A204.1 (cell line): ENCODE measurements at regions not wholly inside any gene's neighbourhood (a gene's known extent, or its start where the extent isn't known, plus 50 kb on each side); places are given as distances from the start of the nearest gene placed in this dataset.
"Not testable (repeated sequence)": the region's sequence is repeated elsewhere in the genome, so short reads cannot be mapped to it uniquely, and the experiment has no call there.

ENCODE experiments used
- FAIRE-seq: peaks from 2 replicates; lab custom pipeline; 2012; peaks lifted over from hg19 to GRCh38; lab: Jason Lieb, UNC

- no peak for FAIRE-seq
Measured at GRCh38 chr2:173468266-173468793, 113.7 kb downstream of the CDCA7 start.

- no peak for FAIRE-seq
Measured at GRCh38 chr2:173472112-173472511, 117.4 kb downstream of the CDCA7 start.

- FAIRE-seq: no peak
Measured at GRCh38 chr2:173483137-173483536, 128.5 kb downstream of the CDCA7 start.

GRCh38 chr2:173488861-173489260 is 134.2 kb downstream of the CDCA7 start:
- FAIRE-seq: no peak

- FAIRE-seq: no peak
Measured at GRCh38 chr2:173491418-173491817, 136.7 kb downstream of the CDCA7 start.

GRCh38 chr2:173493874-173494273 is 139.2 kb downstream of the CDCA7 start:
- FAIRE-seq: no peak

GRCh38 chr2:173496746-173497145 is 142.1 kb downstream of the CDCA7 start:
- FAIRE-seq: no peak

- no peak for FAIRE-seq
Measured at GRCh38 chr2:173500953-173501352, 146.3 kb downstream of the CDCA7 start.

GRCh38 chr2:173502296-173502695 is 147.6 kb downstream of the CDCA7 start:
- FAIRE-seq: no peak

- no peak for FAIRE-seq
Measured at GRCh38 chr2:173511357-173511756, 156.7 kb downstream of the CDCA7 start.

- no peak for FAIRE-seq
Measured at GRCh38 chr2:173511942-173512341, 157.3 kb downstream of the CDCA7 start.

- FAIRE-seq: no peak
Measured at GRCh38 chr2:173513107-173513727, 158.5 kb downstream of the CDCA7 start.

- no peak for FAIRE-seq
Measured at GRCh38 chr2:173520918-173521317, 166.2 kb downstream of the CDCA7 start.

GRCh38 chr2:173521450-173522192 is 166.9 kb downstream of the CDCA7 start:
- no peak for FAIRE-seq

GRCh38 chr2:173523497-173523896 is 168.8 kb downstream of the CDCA7 start:
- FAIRE-seq: no peak

GRCh38 chr2:173524256-173524955 is 169.7 kb downstream of the CDCA7 start:
- no peak for FAIRE-seq

- FAIRE-seq: not testable (repeated sequence)
Measured at GRCh38 chr2:173532732-173533531, 178.3 kb downstream of the CDCA7 start.

GRCh38 chr2:173537694-173538093 is 183.0 kb downstream of the CDCA7 start:
- no peak for FAIRE-seq

- no peak for FAIRE-seq
Measured at GRCh38 chr2:173539615-173540014, 184.9 kb downstream of the CDCA7 start.

- no peak for FAIRE-seq
Measured at GRCh38 chr2:173544641-173545363, 190.1 kb downstream of the CDCA7 start.

GRCh38 chr2:173545364-173545763 is 190.7 kb downstream of the CDCA7 start:
- no peak for FAIRE-seq

- FAIRE-seq: no peak
Measured at GRCh38 chr2:173547499-173547898, 192.8 kb downstream of the CDCA7 start.
